Smooth muscle cell (in vitro differentiated cells): ENCODE measurements at regions not wholly inside any gene's neighbourhood (a gene's known extent, or its start where the extent isn't known, plus 50 kb on each side); places are given as distances from the start of the nearest gene placed in this dataset.

Experiments used
- DNase-seq: peaks from one replicate; lab custom pipeline; 2025; ENCODE audit not compliant: unreplicated experiment; lab: John Stamatoyannopoulos, UW
- H2AFZ ChIP-seq: fragments of 200-600 bp; sonication (generic); 2 replicates; pipeline ENCODE4 v1.6.0; 2016; ENCODE audit warnings: antibody characterized with exemption, low read depth, mild to moderate bottlenecking
- H3F3A ChIP-seq: fragments of 200-600 bp; sonication (generic); 2 replicates; pipeline ENCODE4 v1.6.0; 2017; ENCODE audit warnings: antibody characterized with exemption, low read depth
- H3K27ac ChIP-seq: fragments of 200-600 bp; sonication (generic); 2 replicates; pipeline ENCODE4 v1.5.1; 2016; ENCODE audit warnings: low read depth, mild to moderate bottlenecking
- H3K27me3 ChIP-seq: fragments of 200-600 bp; sonication (generic); 2 replicates; pipeline ENCODE4 v1.6.1; 2016; ENCODE audit warnings: low read depth, mild to moderate bottlenecking
- H3K36me3 ChIP-seq: fragments of 200-600 bp; sonication (generic); 2 replicates; pipeline ENCODE4 v1.5.1; 2016; ENCODE audit warnings: low read depth
- H3K4me1 ChIP-seq: fragments of 200-600 bp; sonication (generic); 2 replicates; pipeline ENCODE4 v1.5.1; 2016; ENCODE audit warnings: low read depth
- H3K4me2 ChIP-seq: fragments of 200-600 bp; sonication (generic); 2 replicates; pipeline ENCODE4 v1.6.0; 2016; ENCODE audit warnings: mild to moderate bottlenecking
- H3K4me3 ChIP-seq: fragments of 200-600 bp; sonication (generic); 2 replicates; pipeline ENCODE4 v1.5.1; 2016; ENCODE audit warnings: mild to moderate bottlenecking
- H3K79me2 ChIP-seq: fragments of 200-600 bp; sonication (generic); 2 replicates; pipeline ENCODE4 v1.6.0; 2016; ENCODE audit warnings: low read depth, mild to moderate bottlenecking
- H3K9ac ChIP-seq: fragments of 200-600 bp; sonication (generic); 2 replicates; pipeline ENCODE4 v1.6.0; 2016; ENCODE audit warnings: low read depth
- H3K9me3 ChIP-seq: fragments of 200-600 bp; sonication (generic); replicated peaks from 2 replicates; pipeline ENCODE4 v1.5.1; 2016; ENCODE audit warnings: low read depth
- H4K20me1 ChIP-seq: fragments of 200-600 bp; sonication (generic); 2 replicates; pipeline ENCODE4 v1.6.0; 2016; ENCODE audit warnings: low read depth
- WGBS: methylation state at CpG from one replicate; pipeline ENCODE4 v1.1.7; 2016; ENCODE audit warnings: low lambda C conversion rate; 5-methylcytosine and 5-hydroxymethylcytosine counted together
- TF ChIP-seq, protein P1 (sequence below): fragments of 200-600 bp; sonication (generic); IDR thresholded peaks from 2 replicates; pipeline ENCODE4 v1.5.1; 2017; ENCODE audit warnings: borderline replicate concordance, mild to moderate bottlenecking, antibody characterized with exemption; ENCODE audit not compliant: insufficient read depth, poor library complexity, severe bottlenecking

DNA sequence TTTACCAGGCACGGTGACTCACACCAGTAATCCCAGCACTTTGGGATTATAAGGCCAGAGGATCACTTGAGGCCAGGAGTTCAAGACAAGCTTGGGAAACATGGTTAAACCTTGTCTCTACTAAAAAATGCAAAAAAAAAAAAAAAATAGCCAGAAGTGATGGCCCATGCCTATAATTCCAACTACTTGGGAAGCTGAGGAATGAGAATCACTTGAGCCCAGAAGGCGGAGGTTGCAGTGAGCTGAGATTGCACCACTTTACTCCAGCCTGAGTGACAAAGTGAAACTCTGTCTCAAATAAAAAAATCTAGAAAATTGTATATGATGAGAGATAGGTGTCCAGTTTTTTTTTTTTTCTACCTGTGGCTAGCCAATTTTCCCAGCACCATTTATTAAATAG lies 578.2 kb downstream of the ANKRD7 start:
- TF ChIP-seq, protein P1, sequence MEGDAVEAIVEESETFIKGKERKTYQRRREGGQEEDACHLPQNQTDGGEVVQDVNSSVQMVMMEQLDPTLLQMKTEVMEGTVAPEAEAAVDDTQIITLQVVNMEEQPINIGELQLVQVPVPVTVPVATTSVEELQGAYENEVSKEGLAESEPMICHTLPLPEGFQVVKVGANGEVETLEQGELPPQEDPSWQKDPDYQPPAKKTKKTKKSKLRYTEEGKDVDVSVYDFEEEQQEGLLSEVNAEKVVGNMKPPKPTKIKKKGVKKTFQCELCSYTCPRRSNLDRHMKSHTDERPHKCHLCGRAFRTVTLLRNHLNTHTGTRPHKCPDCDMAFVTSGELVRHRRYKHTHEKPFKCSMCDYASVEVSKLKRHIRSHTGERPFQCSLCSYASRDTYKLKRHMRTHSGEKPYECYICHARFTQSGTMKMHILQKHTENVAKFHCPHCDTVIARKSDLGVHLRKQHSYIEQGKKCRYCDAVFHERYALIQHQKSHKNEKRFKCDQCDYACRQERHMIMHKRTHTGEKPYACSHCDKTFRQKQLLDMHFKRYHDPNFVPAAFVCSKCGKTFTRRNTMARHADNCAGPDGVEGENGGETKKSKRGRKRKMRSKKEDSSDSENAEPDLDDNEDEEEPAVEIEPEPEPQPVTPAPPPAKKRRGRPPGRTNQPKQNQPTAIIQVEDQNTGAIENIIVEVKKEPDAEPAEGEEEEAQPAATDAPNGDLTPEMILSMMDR, result no peak
- no peak overlapping the region for H3K9ac ChIP-seq
- WGBS, result 100% methylated on average over 2 of the region's 2 CpGs

GRCh38 chr7:118826246-118826645 lies 601.7 kb downstream of the ANKRD7 start:
- no peaks in the 10 kb centered on the region for H3K36me3 ChIP-seq
- no peak overlapping the region for H3K4me2 ChIP-seq
- no peak for DNase-seq
- H3K27ac ChIP-seq, result no peak overlapping the region
- H4K20me1 ChIP-seq, result no peaks in the 10 kb centered on the region
- no peak overlapping the region for H3K9ac ChIP-seq
- no peak overlapping the region for H2AFZ ChIP-seq
- TF ChIP-seq, protein P1, result no peak
- H3K27me3 ChIP-seq, result no peaks in the 10 kb centered on the region
- WGBS, result 78% methylated on average over 1 of the region's 1 CpG
- H3F3A ChIP-seq, result no peaks in the 10 kb centered on the region
- no peaks in the 10 kb centered on the region for H3K79me2 ChIP-seq
- H3K9me3 ChIP-seq, result no peaks in the 10 kb centered on the region
- no peaks in the 10 kb centered on the region for H3K4me1 ChIP-seq
- no peak overlapping the region for H3K4me3 ChIP-seq

More for the DNA sequence above, 578.2 kb downstream of the ANKRD7 start:
- no peak overlapping the region for H2AFZ ChIP-seq
- H3K27ac ChIP-seq, result no peak overlapping the region
- no peaks in the 10 kb centered on the region for H3F3A ChIP-seq
- H3K4me3 ChIP-seq, result no peak overlapping the region
- no peak for DNase-seq
- H3K4me2 ChIP-seq, result no peak overlapping the region
- no peaks in the 10 kb centered on the region for H3K4me1 ChIP-seq
- H4K20me1 ChIP-seq, result no peaks in the 10 kb centered on the region
- H3K79me2 ChIP-seq, result no peaks in the 10 kb centered on the region
- no peaks in the 10 kb centered on the region for H3K36me3 ChIP-seq
- no peaks in the 10 kb centered on the region for H3K9me3 ChIP-seq
- H3K27me3 ChIP-seq, result no peaks in the 10 kb centered on the region

GRCh38 chr7:118836933-118837332 lies 612.4 kb downstream of the ANKRD7 start:
- no peak overlapping the region for H3K9ac ChIP-seq

DNA sequence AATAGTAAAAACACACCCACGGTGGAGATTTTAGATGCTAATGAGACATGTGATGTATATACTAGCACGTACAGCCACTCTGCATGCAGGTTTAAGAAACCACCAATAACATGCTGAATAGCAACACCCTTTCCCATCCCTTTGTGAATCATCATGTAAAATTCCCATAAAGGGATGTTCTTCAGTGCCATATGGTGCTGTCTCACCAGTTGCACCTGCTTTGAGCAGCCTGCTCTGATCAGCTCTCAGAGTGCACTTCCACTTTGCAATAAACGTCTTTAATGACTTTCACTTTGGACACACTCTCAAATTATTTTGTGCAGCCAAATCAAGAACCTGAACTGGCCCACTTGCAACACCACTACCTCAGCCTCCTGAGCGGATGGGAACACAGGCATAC lies 615.0 kb downstream of the ANKRD7 start:
- Histone ChIP-seq H2AFZ (no peak overlapping the region), H3K36me3 (no peaks in the 10 kb centered on the region), H3K4me2 (no peak overlapping the region), H3K9ac (no peak overlapping the region), H3K4me1 (no peaks in the 10 kb centered on the region), H3F3A (no peaks in the 10 kb centered on the region), H3K27me3 (no peaks in the 10 kb centered on the region), H3K79me2 (no peaks in the 10 kb centered on the region), H3K9me3 (no peaks in the 10 kb centered on the region), H3K4me3 (no peak overlapping the region), H4K20me1 (no peaks in the 10 kb centered on the region), H3K27ac (no peak overlapping the region)
- WGBS, result 86% methylated on average over 4 of the region's 4 CpGs
- TF ChIP-seq, protein P1, result no peak
- DNase-seq, result no peak

More at GRCh38 chr7:118836933-118837332, 612.4 kb downstream of the ANKRD7 start:
- no peaks in the 10 kb centered on the region for H3K79me2 ChIP-seq
- no peaks in the 10 kb centered on the region for H4K20me1 ChIP-seq
- 89% methylated on average over 2 of the region's 2 CpGs for WGBS
- peaks cover 8% of the 10 kb centered on the region for H3K9me3 ChIP-seq
- no peak for DNase-seq
- no peak overlapping the region for H3K4me2 ChIP-seq
- no peaks in the 10 kb centered on the region for H3F3A ChIP-seq
- TF ChIP-seq, protein P1, result no peak
- no peak overlapping the region for H3K27ac ChIP-seq
- no peak overlapping the region for H3K4me3 ChIP-seq
- H3K4me1 ChIP-seq, result no peaks in the 10 kb centered on the region
- no peaks in the 10 kb centered on the region for H3K27me3 ChIP-seq
- H3K36me3 ChIP-seq, result no peaks in the 10 kb centered on the region
- no peak overlapping the region for H2AFZ ChIP-seq
